ENCODE measurements at regions not wholly inside any gene's neighbourhood (a gene's known extent, or its start where the extent isn't known, plus 50 kb on each side); places are given as distances from the start of the nearest gene placed in this dataset.
"Not testable (repeated sequence)": the region's sequence is repeated elsewhere in the genome, so short reads cannot be mapped to it uniquely, and the experiment has no call there.

DNA sequence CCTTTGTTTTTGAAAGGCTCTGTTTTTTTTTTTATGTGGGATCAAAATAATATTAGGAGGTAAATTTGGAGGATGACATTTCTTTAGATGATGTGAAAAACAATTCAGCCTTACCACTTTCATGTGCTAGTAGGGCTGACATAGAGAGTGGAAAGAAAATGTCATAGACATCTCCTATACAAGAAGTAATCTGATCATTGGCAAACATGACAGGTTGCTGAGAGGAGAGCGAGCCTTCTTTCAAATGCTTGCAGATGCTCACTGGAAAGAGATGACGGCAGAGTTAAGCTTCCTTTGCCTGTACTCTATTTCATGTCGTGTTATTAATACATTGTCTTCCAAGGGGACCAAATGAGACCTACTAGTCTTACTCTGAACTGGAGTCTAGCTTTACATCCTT is 160.1 kb upstream of the DAP start:
- no peak for DNase-seq

DNA sequence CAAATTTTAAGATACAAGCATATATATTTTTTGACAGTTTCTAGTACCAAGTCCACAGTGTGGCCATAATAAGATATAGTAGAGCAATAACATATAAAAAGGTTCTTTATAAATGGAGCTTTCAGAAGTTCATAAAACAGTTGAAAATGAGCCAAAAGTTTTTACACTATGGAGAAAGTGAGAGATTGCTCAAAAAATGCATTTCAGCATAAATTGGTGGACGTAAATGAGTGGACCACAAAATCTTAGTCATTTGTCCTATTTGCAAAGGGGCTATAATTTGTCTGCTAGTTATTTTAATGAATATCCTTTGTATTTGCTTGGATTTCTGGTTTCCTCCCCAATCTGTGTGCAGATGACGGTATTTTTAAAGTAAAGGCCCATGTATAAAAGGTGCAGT is 159.4 kb upstream of the DAP start:
- DNase-seq, result no peak

GRCh38 chr5:10914741-10915480 is 153.9 kb upstream of the DAP start:
- DNase-seq, result no peak

DNA sequence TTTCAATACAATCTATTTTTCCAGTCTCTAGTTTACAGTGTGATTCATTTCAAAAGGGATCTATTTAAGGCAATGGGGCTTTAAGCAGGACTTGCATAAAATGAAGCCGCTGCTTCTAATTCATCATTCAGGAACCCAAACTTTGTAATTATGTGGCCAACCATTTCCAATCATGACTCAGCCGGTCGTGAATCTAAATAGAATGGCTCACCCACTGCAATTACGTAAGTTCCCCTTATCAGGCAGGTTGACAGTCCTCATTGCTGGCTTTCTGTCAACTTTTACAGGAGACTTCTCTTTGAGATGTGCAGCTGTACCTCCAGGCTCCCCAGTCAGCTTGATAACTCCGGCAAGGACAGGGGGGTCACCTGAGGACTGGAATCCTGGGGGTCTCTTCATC is 152.8 kb upstream of the DAP start:
- no peak for DNase-seq

DNA sequence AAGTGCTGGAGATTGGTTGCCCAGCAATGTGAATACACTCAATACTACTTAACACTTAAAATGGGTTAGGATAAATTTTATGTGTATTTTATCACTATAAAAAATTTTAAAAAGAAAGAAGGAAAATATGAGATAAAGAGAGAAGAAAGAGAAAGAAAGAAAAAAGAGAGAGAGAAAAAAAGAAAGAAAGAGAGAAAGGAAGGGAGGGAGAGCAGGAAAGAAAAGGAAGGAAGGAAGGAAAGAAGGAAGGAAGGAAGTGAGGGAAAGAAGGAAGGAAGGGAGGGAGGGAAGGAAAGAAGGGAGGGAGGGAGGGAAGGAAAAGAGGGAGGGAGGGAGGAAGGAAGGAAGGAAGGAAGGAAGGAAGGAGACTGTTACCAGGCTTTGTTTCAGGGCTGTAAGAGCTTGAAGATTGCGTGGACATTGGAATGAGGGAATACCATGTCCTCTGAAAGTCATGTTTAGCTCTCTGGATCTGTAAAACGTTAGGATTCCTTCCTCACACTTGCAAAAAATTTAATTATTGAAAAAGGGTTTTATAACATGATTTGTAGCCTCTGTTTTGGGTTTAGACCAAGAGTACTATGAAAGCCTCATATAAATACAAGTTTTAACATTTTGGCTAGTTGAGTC is 152.3 kb upstream of the DAP start:
- no peak for DNase-seq

GRCh38 chr5:10912435-10912834 is 151.4 kb upstream of the DAP start:
- DNase-seq, result no peak

- DNase-seq, result no peak
Measured at GRCh38 chr5:10910261-10910660, 149.2 kb upstream of the DAP start.

GRCh38 chr5:10904862-10905432 is 143.9 kb upstream of the DAP start:
- no peak for DNase-seq

DNA sequence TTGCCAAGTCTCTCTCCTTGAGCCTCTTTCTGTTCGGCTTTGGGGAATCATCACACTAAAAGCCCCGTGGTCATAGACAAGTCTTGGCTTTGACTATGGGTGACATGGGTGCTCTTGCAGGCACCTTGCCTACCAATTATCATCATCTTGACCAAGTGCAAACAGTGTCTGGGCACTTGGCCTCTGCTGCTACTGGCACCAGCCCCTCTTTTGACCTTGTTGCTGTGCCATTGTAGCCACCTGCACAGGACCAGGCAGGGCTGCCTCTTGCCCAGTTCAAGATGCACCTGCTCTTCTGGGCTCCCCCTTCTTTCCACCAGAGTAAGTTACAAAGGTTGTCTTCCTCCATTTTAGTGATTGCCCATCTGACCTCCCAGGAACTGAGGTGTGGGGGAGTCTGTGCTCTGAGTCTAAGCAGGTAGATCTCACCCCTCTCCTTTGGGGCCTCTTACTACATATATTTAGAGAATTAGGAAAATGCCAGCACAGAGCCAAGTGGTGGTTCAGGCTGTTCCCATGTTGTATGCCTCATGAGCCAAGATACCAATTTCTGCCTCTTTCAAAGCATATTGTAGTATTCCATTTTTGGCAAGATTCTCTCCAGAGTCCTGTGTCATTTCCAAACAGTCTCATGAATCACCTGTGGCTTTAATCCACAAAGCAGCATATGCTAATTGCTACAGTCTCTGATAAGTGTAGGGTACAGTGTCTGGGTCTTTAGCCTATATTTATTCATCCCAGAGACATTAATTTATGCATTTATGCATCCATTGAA is 142.9 kb upstream of the DAP start:
- DNase-seq, result no peak

DNA sequence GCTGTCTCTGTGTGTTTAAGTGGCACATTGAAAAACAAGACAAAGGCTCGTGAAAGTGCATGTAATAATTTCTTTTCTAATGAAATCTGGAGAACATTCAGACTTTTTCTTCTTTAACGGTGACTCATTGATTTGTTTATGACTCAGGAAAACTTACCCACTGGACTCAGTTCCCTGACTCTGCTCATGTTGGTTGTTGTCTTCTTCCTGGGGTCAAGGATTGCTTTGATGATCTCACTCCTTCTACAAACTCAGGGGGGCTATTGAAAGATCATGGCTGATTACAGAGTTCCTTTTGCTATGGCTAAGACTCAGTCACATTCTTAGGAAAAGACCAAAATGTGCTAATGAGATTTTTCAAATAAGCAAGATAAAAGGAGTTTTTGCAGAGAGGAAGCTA is 141.1 kb upstream of the DAP start:
- no peak for DNase-seq

GRCh38 chr5:10898514-10898913 is 137.5 kb upstream of the DAP start:
- no peak for DNase-seq

- no peak for DNase-seq
Measured at GRCh38 chr5:10896016-10896415, 135.0 kb upstream of the DAP start.

DNA sequence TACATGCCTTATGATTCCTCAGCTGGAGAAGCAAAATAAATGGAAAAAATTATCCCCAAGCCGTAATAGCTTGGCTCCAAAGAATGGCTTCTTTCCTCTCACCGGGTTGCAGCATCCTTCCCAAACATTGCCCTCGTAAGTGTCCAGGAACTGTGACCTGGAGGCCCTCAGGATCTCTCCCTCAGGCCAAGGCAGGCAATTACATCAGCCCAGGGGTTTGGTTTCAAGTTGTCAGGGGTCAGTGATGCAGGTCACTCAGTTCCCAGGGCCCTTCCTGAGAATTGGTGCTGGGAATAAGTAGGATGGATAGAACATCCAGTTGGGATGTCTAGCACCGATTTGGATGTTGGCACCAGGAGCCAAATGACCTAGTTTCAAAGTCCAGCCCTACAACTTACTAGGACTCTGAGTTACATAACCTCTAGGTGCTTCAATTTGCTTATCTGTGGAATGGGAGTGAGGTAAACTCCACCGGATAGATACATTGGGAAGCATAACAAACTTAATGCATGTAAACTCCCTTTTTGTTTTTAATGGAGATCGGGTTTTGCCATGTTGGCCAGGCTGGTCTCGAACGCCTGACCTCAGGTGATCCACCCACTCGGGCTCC is 133.5 kb upstream of the DAP start:
- no peak for DNase-seq

- DNase-seq, result no peak
Measured at GRCh38 chr5:10892911-10893215, 131.8 kb upstream of the DAP start.

DNA sequence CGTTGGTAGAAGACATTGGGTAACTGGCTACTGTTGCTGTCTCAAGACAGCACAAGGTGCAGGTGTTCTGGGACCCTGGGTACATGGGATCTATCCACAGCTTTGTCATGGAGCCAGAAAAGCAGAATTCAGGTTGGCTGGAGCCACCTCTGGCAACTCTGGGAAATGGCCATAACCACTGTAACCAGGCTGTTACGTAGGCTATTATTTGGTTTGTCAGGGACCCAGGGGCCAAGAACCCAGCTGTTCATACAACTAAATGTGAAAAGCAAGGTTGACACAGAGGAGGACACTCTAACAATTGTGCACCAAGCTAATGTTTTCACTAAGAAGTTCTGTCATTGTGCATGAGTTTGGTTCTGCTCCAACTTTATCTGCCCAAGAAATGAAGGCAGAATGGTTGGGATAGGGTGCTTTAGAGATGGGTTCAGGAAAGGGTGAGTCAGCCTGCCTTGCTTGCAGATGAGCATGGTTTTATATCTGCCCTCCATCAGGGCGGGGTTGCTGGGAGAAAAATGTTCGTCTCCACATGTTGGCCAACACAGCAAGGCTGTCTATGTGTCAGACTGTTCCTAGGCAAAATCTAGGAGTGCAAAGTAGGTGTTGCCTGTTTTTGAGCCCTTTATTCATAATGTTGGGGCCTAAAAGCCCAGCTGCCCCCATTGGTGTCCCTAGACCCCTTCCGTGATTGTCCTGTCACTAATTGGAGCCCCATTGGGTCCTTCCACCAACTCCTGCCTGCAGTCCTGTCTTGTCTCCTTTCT is 131.3 kb upstream of the DAP start:
- no peak for DNase-seq

DNA sequence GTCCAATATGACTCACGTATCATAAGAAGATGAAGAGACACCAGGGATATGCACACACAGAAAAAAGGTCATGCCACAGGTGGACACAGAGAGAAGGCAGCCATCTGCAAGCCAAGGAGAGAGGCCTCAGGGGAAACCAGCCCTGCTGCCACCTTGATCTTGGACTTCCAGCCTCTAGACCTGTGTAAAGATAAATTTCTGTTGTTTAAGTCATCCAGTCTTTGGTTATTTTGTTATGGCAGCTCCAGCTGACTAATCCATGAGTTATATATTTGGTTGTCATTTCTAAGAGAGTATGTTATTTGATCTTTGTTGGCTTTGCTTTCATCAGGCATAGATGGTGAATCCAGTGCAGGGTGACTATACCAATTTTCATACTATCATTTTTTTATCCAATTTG is 130.2 kb upstream of the DAP start:
- DNase-seq, result no peak

DNA sequence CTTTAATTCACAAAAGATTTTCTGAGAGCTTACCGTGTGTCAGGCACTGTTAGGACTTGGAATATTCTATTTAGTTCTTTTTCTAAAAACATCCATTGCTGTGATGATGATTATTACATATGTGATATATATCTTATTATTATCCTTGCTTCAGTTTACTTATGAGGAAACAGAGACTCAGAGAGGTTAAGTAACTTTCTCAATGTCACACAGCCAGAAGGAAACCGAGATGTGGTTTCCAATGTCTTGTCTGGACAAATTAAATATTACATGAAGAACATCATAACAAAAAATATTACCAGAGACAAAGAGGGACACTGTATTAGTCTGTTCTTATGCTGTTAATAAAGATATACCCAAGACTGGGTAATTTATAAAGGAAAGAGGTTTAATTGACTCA is 125.5 kb upstream of the DAP start:
- DNase-seq, result no peak

- no peak for DNase-seq
Measured at GRCh38 chr5:10885026-10885425, 124.0 kb upstream of the DAP start.

- DNase-seq, result not testable (repeated sequence)
Measured at GRCh38 chr5:10883945-10884344, 122.9 kb upstream of the DAP start.

DNA sequence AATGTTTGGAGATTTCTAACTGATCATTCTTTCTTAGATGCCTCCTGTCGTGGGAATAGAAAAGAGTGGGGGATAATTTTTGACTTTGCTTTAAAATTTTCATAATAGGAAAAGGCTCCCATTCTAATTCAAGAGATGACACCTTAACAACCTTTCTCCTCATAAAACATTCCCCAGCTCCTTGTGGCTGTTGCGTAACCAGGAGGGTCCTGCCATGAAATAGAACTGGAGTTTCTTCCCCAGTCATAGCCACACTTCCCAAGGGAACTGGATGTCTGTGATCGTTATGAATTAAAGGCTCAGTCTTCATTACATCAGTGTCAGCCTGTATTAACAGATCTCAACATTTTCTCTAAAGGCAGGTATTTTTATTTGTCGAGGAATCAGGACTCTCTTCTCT is 119.9 kb upstream of the DAP start:
- DNase-seq, result no peak

GRCh38 chr5:10876996-10877395 is 116.0 kb upstream of the DAP start:
- DNase-seq, result not testable (repeated sequence)

GRCh38 chr5:10876006-10876744 is 115.1 kb upstream of the DAP start:
- no peak for DNase-seq

Data from CD4-positive, alpha-beta T cell treated with Interleukin-17A for 1 hour (primary cell).